A673 (cell line): ENCODE measurements at regions not wholly inside any gene's neighbourhood (a gene's known extent, or its start where the extent isn't known, plus 50 kb on each side); places are given as distances from the start of the nearest gene placed in this dataset.

Source experiments
- BruUV-seq: library from RNA; stranded (reverse); fragments of 400-500 nt; replicated peaks from 2 replicates; lab custom pipeline; 2021; lab: Mats Ljungman, UMichigan
- CTCF ChIA-PET: fragments of 300-600 bp; sonication (Branson Sonifier 250); formaldehyde crosslinking; loops from one replicate; lab custom pipeline; 2022; ENCODE audit warnings: antibody characterized with exemption; lab: Charles Lee
- POLR2A ChIA-PET: fragments of 300-600 bp; sonication (Branson Sonifier 250); formaldehyde crosslinking; loops from one replicate; lab custom pipeline; 2022; ENCODE audit warnings: antibody characterized with exemption; ENCODE audit not compliant: low non-redundant PET; lab: Charles Lee
- DNase-seq: peaks from one replicate; pipeline ENCODE4 v3.0.0-alpha.2; 2015; ENCODE audit warnings: low spot score
- H3K27ac ChIP-seq: fragments of 200-600 bp; sonication (generic); 2 replicates; pipeline ENCODE4 v1.5.1; 2016; ENCODE audit warnings: mixed run types, low read depth, mild to moderate bottlenecking, mixed read lengths, antibody characterized with exemption, low read length; ENCODE audit not compliant: poor library complexity, severe bottlenecking
- H3K27me3 ChIP-seq: fragments of 200-600 bp; sonication (generic); replicated peaks from 2 replicates; pipeline ENCODE4 v1.6.1; 2017; ENCODE audit warnings: mixed run types, low read depth, mild to moderate bottlenecking, mixed read lengths, antibody characterized with exemption, low read length; ENCODE audit not compliant: insufficient read depth, poor library complexity
- H3K36me3 ChIP-seq: fragments of 200-600 bp; sonication (generic); 2 replicates; pipeline ENCODE4 v1.6.1; 2016; ENCODE audit warnings: mixed run types, mild to moderate bottlenecking, mixed read lengths, antibody characterized with exemption, low read length; ENCODE audit not compliant: insufficient read depth, poor library complexity, severe bottlenecking
- H3K4me1 ChIP-seq: fragments of 200-600 bp; sonication (generic); 2 replicates; pipeline ENCODE4 v1.6.1; 2017; ENCODE audit warnings: mixed run types, mild to moderate bottlenecking, mixed read lengths, antibody characterized with exemption, low read length; ENCODE audit not compliant: insufficient read depth, poor library complexity, severe bottlenecking
- H3K4me3 ChIP-seq: fragments of 200-600 bp; sonication (generic); 2 replicates; pipeline ENCODE4 v1.5.1; 2016; ENCODE audit warnings: low read depth, mixed run types, mild to moderate bottlenecking, mixed read lengths, low read length; ENCODE audit not compliant: poor library complexity, severe bottlenecking
- H3K9me3 ChIP-seq: fragments of 200-600 bp; sonication (generic); 2 replicates; pipeline ENCODE4 v1.6.1; 2016; ENCODE audit warnings: mixed run types, low read depth, mild to moderate bottlenecking, mixed read lengths, antibody characterized with exemption, low read length; ENCODE audit not compliant: poor library complexity, severe bottlenecking
- EZH2 ChIP-seq: fragments of 200-600 bp; sonication (generic); IDR thresholded peaks from 2 replicates; pipeline ENCODE4 v1.6.1; 2017; ENCODE audit warnings: borderline replicate concordance, low read depth, mild to moderate bottlenecking, mixed read lengths, antibody characterized with exemption, low read length; ENCODE audit not compliant: poor library complexity, severe bottlenecking
- intact Hi-C: fragments of 100-400 bp; cut with micrococcal nuclease; formaldehyde crosslinking; loops from one replicate; pipeline ENCODE4 v1.10.0; 2022; ENCODE audit not compliant: unreplicated experiment
- TF ChIP-seq, protein P1 (sequence below): fragments of 300-800, 200-600 bp; sonication (generic); conservative IDR thresholded peaks from 2 replicates; pipeline ENCODE4 v1.5.1; 2017; ENCODE audit warnings: low read depth, mild to moderate bottlenecking, antibody characterized with exemption, low read length, moderate library complexity, mixed read lengths

DNA sequence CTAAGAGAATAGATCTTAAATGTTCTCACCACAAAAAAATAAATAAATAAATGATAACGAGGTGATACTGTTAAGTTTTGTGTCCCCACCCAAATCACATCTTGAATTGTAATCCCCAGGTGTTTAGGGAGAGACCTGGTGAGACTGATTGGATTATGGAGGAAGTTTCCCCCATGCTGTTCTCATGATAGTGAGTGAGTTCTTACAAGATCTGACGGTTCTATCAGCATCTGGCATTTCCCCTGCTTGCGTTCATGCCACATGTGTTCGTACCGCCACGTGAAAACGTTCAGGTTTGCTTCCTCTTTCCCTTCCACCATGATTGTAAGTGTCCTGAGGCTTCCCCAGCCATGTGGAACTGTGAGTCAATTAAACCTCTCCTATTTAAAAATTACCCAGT lies 1514.8 kb upstream of the TENM4 start:
- POLR2A ChIA-PET = no interaction called here
- CTCF ChIA-PET = no interaction called here
- BruUV-seq = no TSS peak
- Histone ChIP-seq H3K9me3 (no peaks in the 10 kb centered on the region), H3K4me1 (peaks cover 6% of the 10 kb centered on the region), H3K36me3 (no peaks in the 10 kb centered on the region), H3K4me3 (no peak overlapping the region), H3K27ac (no peak overlapping the region), H3K27me3 (no peaks in the 10 kb centered on the region)
- no peak for DNase-seq
- no peak for TF ChIP-seq EZH2
- TF ChIP-seq, protein P1, sequence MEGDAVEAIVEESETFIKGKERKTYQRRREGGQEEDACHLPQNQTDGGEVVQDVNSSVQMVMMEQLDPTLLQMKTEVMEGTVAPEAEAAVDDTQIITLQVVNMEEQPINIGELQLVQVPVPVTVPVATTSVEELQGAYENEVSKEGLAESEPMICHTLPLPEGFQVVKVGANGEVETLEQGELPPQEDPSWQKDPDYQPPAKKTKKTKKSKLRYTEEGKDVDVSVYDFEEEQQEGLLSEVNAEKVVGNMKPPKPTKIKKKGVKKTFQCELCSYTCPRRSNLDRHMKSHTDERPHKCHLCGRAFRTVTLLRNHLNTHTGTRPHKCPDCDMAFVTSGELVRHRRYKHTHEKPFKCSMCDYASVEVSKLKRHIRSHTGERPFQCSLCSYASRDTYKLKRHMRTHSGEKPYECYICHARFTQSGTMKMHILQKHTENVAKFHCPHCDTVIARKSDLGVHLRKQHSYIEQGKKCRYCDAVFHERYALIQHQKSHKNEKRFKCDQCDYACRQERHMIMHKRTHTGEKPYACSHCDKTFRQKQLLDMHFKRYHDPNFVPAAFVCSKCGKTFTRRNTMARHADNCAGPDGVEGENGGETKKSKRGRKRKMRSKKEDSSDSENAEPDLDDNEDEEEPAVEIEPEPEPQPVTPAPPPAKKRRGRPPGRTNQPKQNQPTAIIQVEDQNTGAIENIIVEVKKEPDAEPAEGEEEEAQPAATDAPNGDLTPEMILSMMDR = no peak
- intact Hi-C loops = no loop called here

DNA sequence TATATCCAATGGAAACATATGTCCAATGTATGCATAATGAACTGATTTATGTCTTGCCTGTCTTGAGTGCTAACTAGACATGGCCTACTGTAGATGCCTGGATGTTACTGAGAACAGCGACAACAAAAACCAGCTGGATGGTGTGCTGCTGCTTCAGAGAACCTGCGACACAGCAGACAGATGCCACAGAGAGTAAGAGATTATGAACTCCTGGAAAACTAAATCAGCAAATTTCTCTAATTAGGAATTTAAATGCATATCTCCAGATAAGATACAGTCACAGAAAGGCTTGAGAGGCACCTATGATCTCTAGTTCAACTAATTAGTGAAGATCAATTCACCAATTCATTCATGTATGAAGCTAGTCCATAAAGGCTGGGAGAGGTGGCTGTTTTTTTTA lies 1508.0 kb upstream of the TENM4 start:
- Histone ChIP-seq H3K36me3 (no peaks in the 10 kb centered on the region), H3K9me3 (no peaks in the 10 kb centered on the region), H3K27ac (no peak overlapping the region), H3K4me3 (no peak overlapping the region), H3K4me1 (no peaks in the 10 kb centered on the region), H3K27me3 (no peaks in the 10 kb centered on the region)
- ChIA-PET POLR2A (no interaction called here), CTCF (no interaction called here)
- no TSS peak for BruUV-seq
- intact Hi-C loops = no loop called here
- TF ChIP-seq, protein P1 = no peak
- TF ChIP-seq EZH2 = no peak
- no peak for DNase-seq

DNA sequence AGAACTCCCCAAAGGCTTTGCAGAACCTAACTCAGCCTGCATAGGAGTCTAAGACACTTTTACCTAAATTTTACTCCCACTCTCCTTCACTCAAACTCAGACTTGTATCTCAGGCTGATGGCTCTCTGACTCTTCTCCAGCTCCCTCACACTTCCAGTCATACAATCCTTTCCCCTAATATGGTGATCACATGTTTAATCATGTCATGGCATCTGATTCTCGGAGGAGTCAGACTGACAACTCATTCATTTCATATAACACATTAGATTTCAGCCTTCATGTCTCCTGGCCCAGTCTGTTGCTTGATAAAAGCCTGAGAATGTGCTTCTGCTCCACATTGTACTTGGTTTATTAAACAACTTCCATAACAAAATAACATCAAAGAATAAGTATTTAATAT lies 1503.9 kb upstream of the TENM4 start:
- ChIA-PET CTCF (no interaction called here), POLR2A (no interaction called here)
- no peak for DNase-seq
- BruUV-seq = no TSS peak
- H3K36me3 ChIP-seq = no peaks in the 10 kb centered on the region
- H3K27ac ChIP-seq = no peak overlapping the region
- H3K4me1 ChIP-seq = no peaks in the 10 kb centered on the region
- TF ChIP-seq EZH2 = no peak
- TF ChIP-seq, protein P1 = no peak
- no peaks in the 10 kb centered on the region for H3K9me3 ChIP-seq
- no peak overlapping the region for H3K4me3 ChIP-seq
- H3K27me3 ChIP-seq = no peaks in the 10 kb centered on the region
- intact Hi-C loops = no loop called here
